Endothelial cell (in vitro differentiated cells): ENCODE measurements at regions not wholly inside any gene's neighbourhood (a gene's known extent, or its start where the extent isn't known, plus 50 kb on each side); places are given as distances from the start of the nearest gene placed in this dataset.

Experiments
- DNase-seq: peaks from one replicate; pipeline ENCODE4 v3.0.0; 2021; ENCODE audit warnings: low spot score
- H3K27ac Mint-ChIP-seq: one replicate; pipeline ENCODE4 v1.8.0; 2021; ENCODE audit warnings: mixed read lengths, inconsistent platforms; ENCODE audit not compliant: unreplicated experiment
- H3K27me3 Mint-ChIP-seq: one replicate; pipeline ENCODE4 v1.8.0; 2021; ENCODE audit warnings: mild to moderate bottlenecking, moderate library complexity, mixed read lengths, inconsistent platforms; ENCODE audit not compliant: unreplicated experiment
- H3K36me3 Mint-ChIP-seq: one replicate; pipeline ENCODE4 v1.8.0; 2021; ENCODE audit warnings: mild to moderate bottlenecking, low read depth, mixed read lengths, inconsistent platforms; ENCODE audit not compliant: unreplicated experiment
- H3K4me1 Mint-ChIP-seq: one replicate; pipeline ENCODE4 v1.8.0; 2021; ENCODE audit warnings: mild to moderate bottlenecking, mixed read lengths, inconsistent platforms; ENCODE audit not compliant: unreplicated experiment
- H3K4me3 Mint-ChIP-seq: one replicate; pipeline ENCODE4 v1.8.0; 2021; ENCODE audit warnings: mild to moderate bottlenecking, mixed read lengths, inconsistent platforms; ENCODE audit not compliant: unreplicated experiment
- H3K9me3 Mint-ChIP-seq: one replicate; pipeline ENCODE4 v1.8.0; 2021; ENCODE audit warnings: mixed read lengths, inconsistent platforms; ENCODE audit not compliant: unreplicated experiment
- TF ChIP-seq, protein P1 (sequence below): fragments of 200-600 bp; sonication (generic); IDR thresholded peaks from one replicate; pipeline ENCODE4 v1.5.0; 2021; ENCODE audit warnings: antibody characterized with exemption; ENCODE audit not compliant: unreplicated experiment

DNA sequence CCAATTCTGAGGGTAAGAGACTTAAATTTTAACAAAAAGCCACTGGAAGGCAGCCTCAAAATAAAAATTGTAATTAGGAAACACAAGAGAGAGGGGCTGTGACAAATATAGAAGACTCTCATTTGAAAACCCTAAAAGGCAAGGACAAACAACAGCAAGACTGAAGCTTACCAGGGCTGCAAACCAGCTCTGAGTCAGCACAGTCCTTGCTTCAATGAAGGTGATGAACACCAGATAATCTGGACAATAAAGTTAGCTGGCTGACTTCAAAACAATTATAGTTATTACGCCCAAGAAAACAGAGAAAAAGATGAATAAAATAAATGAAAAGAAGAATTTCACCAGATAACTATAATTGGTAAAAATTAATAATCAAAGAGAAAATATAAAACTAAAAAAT is 149.3 kb upstream of the NSMCE3 start:
- TF ChIP-seq, protein P1, sequence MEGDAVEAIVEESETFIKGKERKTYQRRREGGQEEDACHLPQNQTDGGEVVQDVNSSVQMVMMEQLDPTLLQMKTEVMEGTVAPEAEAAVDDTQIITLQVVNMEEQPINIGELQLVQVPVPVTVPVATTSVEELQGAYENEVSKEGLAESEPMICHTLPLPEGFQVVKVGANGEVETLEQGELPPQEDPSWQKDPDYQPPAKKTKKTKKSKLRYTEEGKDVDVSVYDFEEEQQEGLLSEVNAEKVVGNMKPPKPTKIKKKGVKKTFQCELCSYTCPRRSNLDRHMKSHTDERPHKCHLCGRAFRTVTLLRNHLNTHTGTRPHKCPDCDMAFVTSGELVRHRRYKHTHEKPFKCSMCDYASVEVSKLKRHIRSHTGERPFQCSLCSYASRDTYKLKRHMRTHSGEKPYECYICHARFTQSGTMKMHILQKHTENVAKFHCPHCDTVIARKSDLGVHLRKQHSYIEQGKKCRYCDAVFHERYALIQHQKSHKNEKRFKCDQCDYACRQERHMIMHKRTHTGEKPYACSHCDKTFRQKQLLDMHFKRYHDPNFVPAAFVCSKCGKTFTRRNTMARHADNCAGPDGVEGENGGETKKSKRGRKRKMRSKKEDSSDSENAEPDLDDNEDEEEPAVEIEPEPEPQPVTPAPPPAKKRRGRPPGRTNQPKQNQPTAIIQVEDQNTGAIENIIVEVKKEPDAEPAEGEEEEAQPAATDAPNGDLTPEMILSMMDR: no peak
- Mint-ChIP-seq H3K27ac (no peak overlapping the region), H3K4me1 (peaks cover 7% of the 10 kb centered on the region), H3K27me3 (no peaks in the 10 kb centered on the region), H3K36me3 (no peaks in the 10 kb centered on the region), H3K4me3 (no peak overlapping the region), H3K9me3 (no peaks in the 10 kb centered on the region)
- DNase-seq: no peak

DNA sequence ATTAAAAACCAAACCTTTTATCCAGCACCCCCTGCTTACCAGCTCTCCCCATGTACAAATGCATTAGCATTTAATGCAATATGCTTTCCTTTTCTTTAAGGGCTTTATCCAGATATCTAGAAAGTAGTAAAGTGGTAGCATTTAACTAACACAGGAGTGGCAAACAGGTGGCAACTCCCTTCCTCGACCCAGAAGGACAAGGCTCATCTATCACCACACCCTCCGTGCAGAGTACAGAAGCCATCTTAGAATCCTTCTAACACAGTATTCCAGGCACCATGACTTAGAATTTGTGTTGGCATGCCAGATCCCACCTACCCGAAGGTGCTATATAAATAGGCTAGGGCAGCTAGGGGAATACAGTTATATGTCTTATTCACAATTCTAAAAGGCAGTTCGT is 148.6 kb upstream of the NSMCE3 start:
- H3K9me3 Mint-ChIP-seq: no peaks in the 10 kb centered on the region
- TF ChIP-seq, protein P1: no peak
- no peak overlapping the region for H3K27ac Mint-ChIP-seq
- no peak for DNase-seq
- H3K4me1 Mint-ChIP-seq: peaks cover 7% of the 10 kb centered on the region
- no peaks in the 10 kb centered on the region for H3K27me3 Mint-ChIP-seq
- H3K4me3 Mint-ChIP-seq: no peak overlapping the region
- no peaks in the 10 kb centered on the region for H3K36me3 Mint-ChIP-seq

DNA sequence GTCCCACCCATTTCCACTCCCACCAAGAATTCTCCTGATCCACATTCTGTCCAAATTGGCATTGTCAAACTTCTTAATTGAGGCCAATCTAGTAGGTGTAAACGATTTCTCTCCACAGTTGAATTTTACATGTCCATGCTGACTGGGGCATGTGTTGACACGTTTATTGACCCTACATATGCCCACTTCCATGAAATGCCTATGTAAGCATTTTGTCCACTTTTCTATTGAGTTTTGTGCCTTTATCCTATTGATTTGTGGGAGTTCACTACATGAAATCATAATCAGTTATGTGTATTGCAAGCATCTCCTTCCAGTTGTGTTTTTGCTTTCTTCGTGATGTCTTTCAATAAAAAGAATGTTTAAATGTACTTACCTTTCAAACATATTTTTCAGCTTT is 141.7 kb upstream of the NSMCE3 start:
- Mint-ChIP-seq H3K36me3 (no peaks in the 10 kb centered on the region), H3K27ac (no peak overlapping the region), H3K9me3 (no peaks in the 10 kb centered on the region), H3K4me3 (no peak overlapping the region), H3K4me1 (no peaks in the 10 kb centered on the region), H3K27me3 (peaks cover 3% of the 10 kb centered on the region)
- TF ChIP-seq, protein P1: no peak
- DNase-seq: no peak

DNA sequence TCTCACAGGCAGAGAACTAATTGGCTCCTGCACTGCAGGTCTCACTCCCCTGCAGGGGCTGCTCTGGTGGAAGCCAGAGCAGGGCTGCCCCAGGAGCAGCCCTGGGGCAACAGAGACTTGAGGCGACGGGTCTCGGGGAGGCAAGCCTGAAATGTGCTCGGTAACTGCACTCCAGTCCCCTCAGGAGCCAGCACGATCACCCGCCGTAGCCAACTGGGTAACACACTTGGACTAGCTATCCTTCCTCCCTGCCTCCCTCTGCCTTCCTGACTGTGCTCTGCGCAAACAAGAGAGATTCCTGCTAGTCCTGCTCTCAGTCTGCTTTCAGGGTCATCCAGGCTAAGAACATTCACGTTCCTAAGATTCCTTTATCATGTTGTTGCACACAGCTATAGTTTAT is 140.7 kb upstream of the NSMCE3 start:
- no peak for DNase-seq
- no peak overlapping the region for H3K27ac Mint-ChIP-seq
- TF ChIP-seq, protein P1: no peak
- peaks cover 3% of the 10 kb centered on the region for H3K27me3 Mint-ChIP-seq
- no peak overlapping the region for H3K4me3 Mint-ChIP-seq
- H3K9me3 Mint-ChIP-seq: no peaks in the 10 kb centered on the region
- H3K36me3 Mint-ChIP-seq: no peaks in the 10 kb centered on the region
- no peaks in the 10 kb centered on the region for H3K4me1 Mint-ChIP-seq

DNA sequence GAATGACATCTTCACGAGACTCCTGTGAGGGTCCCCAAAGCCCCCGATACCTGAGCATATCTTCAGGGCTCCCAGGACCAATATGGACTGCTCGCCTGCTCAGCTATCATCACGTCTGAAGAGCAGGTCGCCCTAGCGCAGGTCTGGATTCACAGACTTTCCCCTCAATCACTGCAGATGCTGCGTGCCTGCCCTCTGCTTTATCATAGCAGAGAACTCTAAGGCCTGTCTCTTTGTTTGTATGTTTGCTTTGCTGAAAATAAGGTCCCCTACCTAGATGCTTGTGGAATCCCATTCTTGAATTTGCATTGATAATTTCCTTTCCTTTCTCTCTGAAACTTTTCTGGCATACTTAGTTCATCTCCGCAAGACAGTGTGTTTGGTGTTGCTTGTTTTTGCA is 140.3 kb upstream of the NSMCE3 start:
- no peaks in the 10 kb centered on the region for H3K36me3 Mint-ChIP-seq
- H3K4me1 Mint-ChIP-seq: no peaks in the 10 kb centered on the region
- no peak overlapping the region for H3K4me3 Mint-ChIP-seq
- H3K9me3 Mint-ChIP-seq: no peaks in the 10 kb centered on the region
- peaks cover 3% of the 10 kb centered on the region for H3K27me3 Mint-ChIP-seq
- no peak for DNase-seq
- H3K27ac Mint-ChIP-seq: no peak overlapping the region
- TF ChIP-seq, protein P1: no peak
